Activated B cell treated with CpG ODN at 0.5 μM for 24 hours (primary cell): ENCODE measurements at regions not wholly inside any gene's neighbourhood (a gene's known extent, or its start where the extent isn't known, plus 50 kb on each side); places are given as distances from the start of the nearest gene placed in this dataset.
"Not testable (repeated sequence)": the region's sequence is repeated elsewhere in the genome, so short reads cannot be mapped to it uniquely, and the experiment has no call there.

Experiments used
- ATAC-seq: fragments of 200-7000 bp; cut with Tn5 transposase; one replicate; pipeline ENCODE4 v1.10.0; 2021; ENCODE audit warnings: low read depth, mild to moderate bottlenecking, moderate library complexity
- CTCF ChIA-PET: fragments of 350-600 bp; sonication (Branson Sonifier 250); formaldehyde crosslinking; loops from one replicate; lab custom pipeline; 2021; ENCODE audit warnings: antibody characterized with exemption; lab: Charles Lee
- POLR2A ChIA-PET: fragments of 350-600 bp; sonication (Branson Sonifier 250); formaldehyde crosslinking; loops from one replicate; lab custom pipeline; 2021; ENCODE audit warnings: antibody characterized with exemption; lab: Charles Lee
- DNase-seq: peaks from one replicate; pipeline ENCODE4 v3.0.0; 2022
- H3K27ac Mint-ChIP-seq: one replicate; pipeline ENCODE4 v1.8.0; 2020; ENCODE audit warnings: mixed read lengths
- H3K27me3 Mint-ChIP-seq: one replicate; pipeline ENCODE4 v1.8.0; 2021; ENCODE audit warnings: mixed read lengths
- H3K36me3 Mint-ChIP-seq: one replicate; pipeline ENCODE4 v1.8.0; 2021; ENCODE audit warnings: low read depth, mixed read lengths
- H3K4me1 Mint-ChIP-seq: one replicate; pipeline ENCODE4 v1.8.0; 2021; ENCODE audit warnings: mixed read lengths
- H3K4me3 Mint-ChIP-seq: one replicate; pipeline ENCODE4 v1.8.0; 2020; ENCODE audit warnings: mild to moderate bottlenecking, mixed read lengths
- H3K9me3 Mint-ChIP-seq: one replicate; pipeline ENCODE4 v1.8.0; 2020; ENCODE audit warnings: mixed read lengths
- CTCF ChIP-seq: fragments of 200-600 bp; IDR thresholded peaks from one replicate; pipeline ENCODE4 v1.8.0; 2022; ENCODE audit warnings: antibody characterized with exemption, mild to moderate bottlenecking
- intact Hi-C: fragments of 100-400 bp; cut with micrococcal nuclease; formaldehyde crosslinking; loops from one replicate; pipeline ENCODE4 v1.15.1; 2024

GRCh38 chr1:219325368-219325742, 151.7 kb downstream of the LYPLAL1 start:
- TF ChIP-seq CTCF = no peak
- CTCF ChIA-PET = no interaction called here
- Mint-ChIP-seq H3K4me3 (no peak overlapping the region), H3K36me3 (peaks cover 6% of the 10 kb centered on the region), H3K27me3 (no peaks in the 10 kb centered on the region), H3K9me3 (peaks cover 11% of the 10 kb centered on the region), H3K27ac (no peak overlapping the region), H3K4me1 (no peaks in the 10 kb centered on the region)
- POLR2A ChIA-PET = no interaction called here
- intact Hi-C loops = no loop called here
- DNase-seq (no peak), ATAC-seq (no peak)

GRCh38 chr1:219324629-219325367, 151.1 kb downstream of the LYPLAL1 start:
- H3K9me3 Mint-ChIP-seq = peaks cover 11% of the 10 kb centered on the region
- H3K36me3 Mint-ChIP-seq = peaks cover 6% of the 10 kb centered on the region
- H3K4me3 Mint-ChIP-seq = no peak overlapping the region
- intact Hi-C loops = no loop called here
- H3K4me1 Mint-ChIP-seq = no peaks in the 10 kb centered on the region
- DNase-seq = no peak
- no peak for TF ChIP-seq CTCF
- ATAC-seq = no peak
- CTCF ChIA-PET = no interaction called here
- POLR2A ChIA-PET = no interaction called here
- no peaks in the 10 kb centered on the region for H3K27me3 Mint-ChIP-seq
- H3K27ac Mint-ChIP-seq = no peak overlapping the region

GRCh38 chr1:219324171-219324570, 150.5 kb downstream of the LYPLAL1 start:
- intact Hi-C loops = no loop called here
- H3K4me1 Mint-ChIP-seq = no peaks in the 10 kb centered on the region
- H3K36me3 Mint-ChIP-seq = peaks cover 6% of the 10 kb centered on the region
- ChIA-PET POLR2A (no interaction called here), CTCF (no interaction called here)
- DNase-seq (no peak), ATAC-seq (no peak)
- no peaks in the 10 kb centered on the region for H3K27me3 Mint-ChIP-seq
- TF ChIP-seq CTCF = no peak
- no peak overlapping the region for H3K27ac Mint-ChIP-seq
- no peak overlapping the region for H3K4me3 Mint-ChIP-seq
- H3K9me3 Mint-ChIP-seq = peaks cover 11% of the 10 kb centered on the region

GRCh38 chr1:219323426-219323825, 149.7 kb downstream of the LYPLAL1 start:
- Mint-ChIP-seq H3K4me3 (no peak overlapping the region), H3K9me3 (peaks cover 11% of the 10 kb centered on the region), H3K27ac (no peak overlapping the region), H3K4me1 (no peaks in the 10 kb centered on the region), H3K27me3 (no peaks in the 10 kb centered on the region), H3K36me3 (peaks cover 6% of the 10 kb centered on the region)
- ATAC-seq (no peak), DNase-seq (no peak)
- ChIA-PET POLR2A (no interaction called here), CTCF (no interaction called here)
- intact Hi-C loops = no loop called here
- no peak for TF ChIP-seq CTCF

GRCh38 chr1:219322766-219323165, 149.1 kb downstream of the LYPLAL1 start:
- POLR2A ChIA-PET = no interaction called here
- DNase-seq = no peak
- H3K27ac Mint-ChIP-seq = no peak overlapping the region
- no peak for ATAC-seq
- intact Hi-C loops = no loop called here
- H3K4me1 Mint-ChIP-seq = no peaks in the 10 kb centered on the region
- H3K27me3 Mint-ChIP-seq = no peaks in the 10 kb centered on the region
- H3K4me3 Mint-ChIP-seq = no peak overlapping the region
- peaks cover 8% of the 10 kb centered on the region for H3K9me3 Mint-ChIP-seq
- TF ChIP-seq CTCF = no peak
- peaks cover 6% of the 10 kb centered on the region for H3K36me3 Mint-ChIP-seq
- CTCF ChIA-PET = no interaction called here

- ATAC-seq, intact Hi-C loops, H3K4me1 Mint-ChIP-seq, H3K36me3 Mint-ChIP-seq, H3K27ac Mint-ChIP-seq, H3K27me3 Mint-ChIP-seq, H3K4me3 Mint-ChIP-seq, CTCF ChIA-PET, H3K9me3 Mint-ChIP-seq, POLR2A ChIA-PET, DNase-seq: not testable (repeated sequence)
Observed at GRCh38 chr1:219320563-219320962, 146.9 kb downstream of the LYPLAL1 start.
